HK-2 (cell line): ENCODE measurements at regions not wholly inside any gene's neighbourhood (a gene's known extent, or its start where the extent isn't known, plus 50 kb on each side); places are given as distances from the start of the nearest gene placed in this dataset.
A peak's percentile ranks its signal among the peaks of the same experiment; 100 is the strongest.

Experiments used
- DNase-seq: peaks from one replicate; pipeline ENCODE4 v3.0.0-alpha.2; 2018; ENCODE audit not compliant: unreplicated experiment

GRCh38 chr6:104574135-104574750, 285.5 kb downstream of the HACE1 start:
- no peak for DNase-seq

GRCh38 chr6:104573350-104573749, 286.4 kb downstream of the HACE1 start:
- DNase-seq = no peak

GRCh38 chr6:104572901-104573300, 286.8 kb downstream of the HACE1 start:
- DNase-seq = no peak

- DNase-seq = no peak
Measured at GRCh38 chr6:104566411-104566810, 293.3 kb downstream of the HACE1 start.

GRCh38 chr6:104563306-104563705, 296.4 kb downstream of the HACE1 start:
- no peak for DNase-seq

GRCh38 chr6:104559435-104560202, 300.1 kb downstream of the HACE1 start:
- DNase-seq = no peak

GRCh38 chr6:104558746-104559145, 301.0 kb downstream of the HACE1 start:
- DNase-seq = no peak

- no peak for DNase-seq
Measured at GRCh38 chr6:104548297-104548696, 311.4 kb downstream of the HACE1 start.

- no peak for DNase-seq
Measured at GRCh38 chr6:104541411-104541810, 318.3 kb downstream of the HACE1 start.

GRCh38 chr6:104540743-104541142, 319.0 kb downstream of the HACE1 start:
- DNase-seq = no peak

- no peak for DNase-seq
Measured at GRCh38 chr6:104539173-104539572, 320.5 kb downstream of the HACE1 start.

- no peak for DNase-seq
Measured at GRCh38 chr6:104537872-104538271, 321.8 kb downstream of the HACE1 start.

- DNase-seq = no peak
Measured at GRCh38 chr6:104537180-104537579, 322.5 kb downstream of the HACE1 start.

GRCh38 chr6:104532462-104532861, 327.3 kb downstream of the HACE1 start:
- no peak for DNase-seq

- DNase-seq = no peak
Measured at GRCh38 chr6:104531646-104532045, 328.1 kb downstream of the HACE1 start.

GRCh38 chr6:104527761-104528415, 331.8 kb downstream of the HACE1 start:
- DNase-seq = no peak

- no peak for DNase-seq
Measured at GRCh38 chr6:104527311-104527710, 332.4 kb downstream of the HACE1 start.

- DNase-seq = no peak
Measured at GRCh38 chr6:104526376-104526775, 333.3 kb downstream of the HACE1 start.

GRCh38 chr6:104525677-104526322, 333.9 kb downstream of the HACE1 start:
- peak; percentile 65 for DNase-seq

- DNase-seq = no peak
Measured at GRCh38 chr6:104522533-104522932, 337.2 kb downstream of the HACE1 start.

- no peak for DNase-seq
Measured at GRCh38 chr6:104521176-104521575, 338.5 kb downstream of the HACE1 start.

GRCh38 chr6:104519566-104519965, 340.2 kb downstream of the HACE1 start:
- DNase-seq = no peak
